GM10266 (cell line): ENCODE measurements at regions not wholly inside any gene's neighbourhood (a gene's known extent, or its start where the extent isn't known, plus 50 kb on each side); places are given as distances from the start of the nearest gene placed in this dataset.

Source experiments
- DNase-seq: peaks from one replicate; pipeline ENCODE4 v3.0.0; 2012; ENCODE audit errors: extremely low spot score
- CTCF ChIP-seq: IDR thresholded peaks from 2 replicates; pipeline ENCODE4 v1.5.1; 2012; ENCODE audit warnings: mild to moderate bottlenecking, low read depth; ENCODE audit not compliant: control insufficient read depth, insufficient read depth; ENCODE audit errors: missing control alignments

- no peak for TF ChIP-seq CTCF
Observed at GRCh38 chr13:106887686-106888085, 319.7 kb upstream of the ARGLU1 start.

GRCh38 chr13:106883976-106884375 is 316.0 kb upstream of the ARGLU1 start:
- no peak for DNase-seq

More at GRCh38 chr13:106887686-106888085, 319.7 kb upstream of the ARGLU1 start:
- DNase-seq: no peak

GRCh38 chr13:106882246-106882645 is 314.3 kb upstream of the ARGLU1 start:
- no peak for DNase-seq
- no peak for TF ChIP-seq CTCF

More at GRCh38 chr13:106883976-106884375, 316.0 kb upstream of the ARGLU1 start:
- TF ChIP-seq CTCF: no peak

GRCh38 chr13:106879806-106880205 is 311.9 kb upstream of the ARGLU1 start:
- DNase-seq: no peak
- TF ChIP-seq CTCF: no peak

GRCh38 chr13:106874323-106874722 is 306.4 kb upstream of the ARGLU1 start:
- TF ChIP-seq CTCF: no peak
- DNase-seq: no peak

- DNase-seq: no peak
- TF ChIP-seq CTCF: no peak
Observed at GRCh38 chr13:106873810-106874209, 305.9 kb upstream of the ARGLU1 start.

DNA sequence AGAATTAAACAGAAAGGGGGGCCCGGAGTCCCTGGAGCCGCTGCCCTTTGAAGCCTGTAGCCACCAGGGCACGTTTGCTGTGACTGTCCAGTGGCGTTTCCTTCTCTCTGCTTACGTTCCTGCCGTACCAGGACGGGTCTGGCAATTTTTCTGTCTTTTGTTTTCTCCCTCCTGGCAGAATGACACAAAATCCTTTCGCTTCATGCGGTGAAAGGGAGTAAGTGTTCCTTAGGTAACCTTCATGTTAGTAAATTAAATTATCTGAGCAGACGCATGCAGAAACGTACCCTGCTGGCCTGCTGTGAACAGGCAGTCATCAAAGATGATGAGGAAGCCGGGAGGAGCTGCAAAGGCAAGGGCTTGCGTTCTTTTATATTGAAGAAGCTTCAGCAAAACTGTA is 299.3 kb upstream of the ARGLU1 start:
- no peak for TF ChIP-seq CTCF
- DNase-seq: peak; percentile 5
